GM12874 (cell line): ENCODE measurements at regions not wholly inside any gene's neighbourhood (a gene's known extent, or its start where the extent isn't known, plus 50 kb on each side); places are given as distances from the start of the nearest gene placed in this dataset.

Experiments used
- TF ChIP-seq, protein P1 (sequence below): IDR thresholded peaks from 2 replicates; pipeline ENCODE4 v1.5.1; 2011; ENCODE audit warnings: low read depth, mild to moderate bottlenecking, control low read depth, low read length, moderate library complexity; ENCODE audit not compliant: insufficient read depth

DNA sequence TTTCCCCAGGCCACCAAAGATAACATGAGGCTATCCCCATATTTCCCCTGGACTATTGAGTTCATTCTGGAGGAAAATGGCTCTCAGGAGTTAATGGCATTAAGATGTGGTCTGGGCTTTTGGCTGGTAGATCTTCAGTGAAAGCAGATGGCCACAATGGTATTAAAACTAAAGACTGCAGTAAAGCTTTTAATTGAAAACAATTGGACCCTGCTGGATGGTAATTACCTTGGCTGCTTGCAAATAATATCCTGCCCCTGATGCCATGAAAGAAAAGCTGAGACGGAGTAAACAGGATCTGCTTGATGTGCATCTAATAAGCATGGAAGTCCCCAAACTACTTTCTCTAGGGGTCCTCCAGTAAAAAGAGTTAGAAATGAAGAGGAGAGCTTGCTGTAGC is 255.8 kb downstream of the QKI start:
- TF ChIP-seq, protein P1, sequence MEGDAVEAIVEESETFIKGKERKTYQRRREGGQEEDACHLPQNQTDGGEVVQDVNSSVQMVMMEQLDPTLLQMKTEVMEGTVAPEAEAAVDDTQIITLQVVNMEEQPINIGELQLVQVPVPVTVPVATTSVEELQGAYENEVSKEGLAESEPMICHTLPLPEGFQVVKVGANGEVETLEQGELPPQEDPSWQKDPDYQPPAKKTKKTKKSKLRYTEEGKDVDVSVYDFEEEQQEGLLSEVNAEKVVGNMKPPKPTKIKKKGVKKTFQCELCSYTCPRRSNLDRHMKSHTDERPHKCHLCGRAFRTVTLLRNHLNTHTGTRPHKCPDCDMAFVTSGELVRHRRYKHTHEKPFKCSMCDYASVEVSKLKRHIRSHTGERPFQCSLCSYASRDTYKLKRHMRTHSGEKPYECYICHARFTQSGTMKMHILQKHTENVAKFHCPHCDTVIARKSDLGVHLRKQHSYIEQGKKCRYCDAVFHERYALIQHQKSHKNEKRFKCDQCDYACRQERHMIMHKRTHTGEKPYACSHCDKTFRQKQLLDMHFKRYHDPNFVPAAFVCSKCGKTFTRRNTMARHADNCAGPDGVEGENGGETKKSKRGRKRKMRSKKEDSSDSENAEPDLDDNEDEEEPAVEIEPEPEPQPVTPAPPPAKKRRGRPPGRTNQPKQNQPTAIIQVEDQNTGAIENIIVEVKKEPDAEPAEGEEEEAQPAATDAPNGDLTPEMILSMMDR: no peak

GRCh38 chr6:163668061-163668426 is 253.5 kb downstream of the QKI start:
- TF ChIP-seq, protein P1: no peak

DNA sequence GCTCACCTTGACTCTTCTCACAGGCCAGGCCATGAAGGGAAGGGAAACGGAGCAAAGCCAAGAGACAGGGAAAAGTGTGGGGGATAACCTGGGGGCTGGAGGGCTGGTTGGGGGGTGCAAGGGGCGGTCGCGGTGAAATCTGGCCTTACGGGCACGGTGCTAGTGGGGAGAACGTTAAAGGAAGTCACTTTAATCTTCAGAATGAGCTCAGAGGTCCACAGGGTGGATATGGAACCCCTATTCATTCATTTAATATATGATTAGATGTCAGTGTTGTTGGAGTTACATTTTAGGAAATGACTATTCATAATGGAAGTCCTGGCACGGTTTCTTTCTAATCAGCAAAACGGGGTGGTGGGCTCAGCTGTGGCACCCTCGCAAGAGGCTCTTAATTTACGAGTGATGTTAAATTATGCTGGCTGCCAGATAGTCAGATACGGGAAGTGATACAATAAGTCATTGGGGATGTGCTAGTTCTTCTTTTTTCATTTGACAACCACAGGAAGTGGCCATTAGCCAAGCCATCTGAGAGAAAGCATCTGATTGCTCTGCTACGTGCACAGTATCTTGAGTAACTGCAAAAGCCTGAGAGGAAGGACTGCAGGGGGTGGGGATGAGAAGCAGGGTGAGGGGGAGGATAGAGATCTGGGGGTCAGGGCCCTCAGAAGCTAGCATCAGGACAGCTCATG is 253.0 kb downstream of the QKI start:
- TF ChIP-seq, protein P1: no peak

GRCh38 chr6:163665464-163665863 is 250.9 kb downstream of the QKI start:
- TF ChIP-seq, protein P1: no peak

GRCh38 chr6:163663575-163663974 is 249.1 kb downstream of the QKI start:
- TF ChIP-seq, protein P1: no peak

DNA sequence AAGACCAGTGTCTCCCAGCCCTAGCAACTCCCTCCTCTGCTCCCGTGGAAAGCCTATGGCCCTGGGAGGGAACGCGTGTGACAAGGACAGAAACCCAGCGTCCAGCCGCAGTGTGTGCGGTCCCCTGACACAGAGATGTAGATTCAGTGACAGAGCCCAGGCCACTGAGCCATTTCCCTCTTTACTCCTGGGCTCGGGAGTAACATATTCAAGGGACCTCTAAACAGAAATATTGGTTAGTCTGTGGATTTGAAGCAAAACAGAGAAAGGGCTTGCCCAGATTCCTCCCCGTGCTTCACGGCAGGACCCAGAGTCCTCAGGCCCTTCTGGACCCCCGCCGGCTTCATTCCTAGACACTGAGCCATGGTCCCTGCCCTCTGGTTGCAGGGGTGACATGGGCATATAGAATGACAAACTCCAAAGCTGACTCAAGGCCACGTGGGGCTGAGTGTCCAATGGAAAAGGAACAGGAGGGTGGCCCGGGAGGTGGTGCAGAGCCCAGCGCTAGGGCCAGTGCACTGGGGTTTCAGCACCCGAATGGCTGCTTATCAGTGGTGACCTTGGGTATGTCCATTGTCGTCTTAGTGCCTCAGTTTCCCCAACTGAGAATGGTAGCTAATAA is 248.2 kb downstream of the QKI start:
- TF ChIP-seq, protein P1: no peak

DNA sequence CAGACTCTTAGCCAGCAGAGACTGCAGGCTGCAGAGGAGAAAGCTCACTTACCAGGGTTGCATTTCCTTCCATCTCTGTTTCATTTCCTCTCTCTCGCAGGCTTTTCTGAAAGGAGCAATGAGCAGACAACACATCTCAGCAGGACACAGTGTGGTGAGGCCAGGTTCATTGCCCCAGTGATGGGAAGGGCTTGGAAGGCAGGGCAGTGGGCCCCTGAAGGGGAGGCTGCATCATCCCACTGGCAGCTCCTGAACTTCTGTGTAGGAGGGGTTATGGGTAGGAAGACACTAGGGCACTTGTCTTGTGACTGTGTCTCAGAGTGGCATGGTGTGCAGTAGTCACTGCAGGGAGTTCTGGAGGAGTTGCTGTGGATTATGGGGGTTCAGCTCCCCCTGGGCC is 246.8 kb downstream of the QKI start:
- TF ChIP-seq, protein P1: no peak
